ENCODE measurements at regions not wholly inside any gene's neighbourhood (a gene's known extent, or its start where the extent isn't known, plus 50 kb on each side); places are given as distances from the start of the nearest gene placed in this dataset.
"Not testable (repeated sequence)": the region's sequence is repeated elsewhere in the genome, so short reads cannot be mapped to it uniquely, and the experiment has no call there.

GRCh38 chr5:17127743-17128231, 89.6 kb upstream of the BASP1 start:
- Histone ChIP-seq H3K4me3 (ENCODE audit: control extremely low read depth in 1 of 5, extremely low read depth in 1 of 5, insufficient read depth in 1 of 5, low read depth in 2 of 5, low read length in 4 of 5) (no peak overlapping the region), H3K9me3 (ENCODE audit: control extremely low read depth in 1 of 3, control insufficient read depth in 2 of 3, insufficient read depth in 1 of 3, low read length in 2 of 3) (no peaks in the 10 kb centered on the region), H2AFZ (ENCODE audit: insufficient read depth, low read depth, low read length, poor library complexity, severe bottlenecking) (no peak overlapping the region), H3K9ac (ENCODE audit: low read length) (no peak overlapping the region), H3K4me1 (ENCODE audit: control insufficient read depth in 2 of 2, insufficient read depth in 2 of 2, low read length in 2 of 2) (no peaks in the 10 kb centered on the region), H3K79me2 (ENCODE audit: control insufficient read depth, insufficient read depth, low read length) (no peaks in the 10 kb centered on the region), H3K36me3 (replicated peaks in 1 of 2; ENCODE audit: control extremely low read depth in 1 of 2, control insufficient read depth in 1 of 2, extremely low read depth in 1 of 2, insufficient read depth in 2 of 2, low read length in 1 of 2) (no peaks in the 10 kb centered on the region), H3K27ac (ENCODE audit: low read length in 2 of 2) (no peak overlapping the region), H4K20me1 (ENCODE audit: control insufficient read depth, insufficient read depth, low read length, poor library complexity, severe bottlenecking) (no peaks in the 10 kb centered on the region), H3K27me3 (replicated peaks in 1 of 4; ENCODE audit: control extremely low read depth in 1 of 4, control insufficient read depth in 3 of 4, insufficient read depth in 4 of 4, low read length in 3 of 4) (peaks cover 0 to 10% (median 2%) of the 10 kb centered on the region in 4 experiments), H3K4me2 (replicated peaks; ENCODE audit: low read depth, low read length, poor library complexity, severe bottlenecking) (no peak overlapping the region)
- H3K4me1 Mint-ChIP-seq: peaks cover 3% of the 10 kb centered on the region
- no peaks in the 10 kb centered on the region for H3K9me3 Mint-ChIP-seq (ENCODE audit: insufficient read depth)
- ChIA-PET POLR2A (no interaction called here), CTCF (interaction anchor here (0.7 kb wide), 1 partner anchor 1890 kb away, joined by 3 read pairs; no protein-coding TSS in a partner anchor)
- TF ChIP-seq EZH2 (IDR thresholded peaks at IDR 0.05; ENCODE audit: borderline replicate concordance, insufficient read depth, low read depth, low read length, poor library complexity, severe bottlenecking) (no peak), CTCF (IDR thresholded peaks at IDR 0.05) (no peak)
- ATAC-seq (ENCODE audit: low read depth) (no peak), DNase-seq (no peak)
- H3K27ac Mint-ChIP-seq: no peak overlapping the region
- no peak overlapping the region for H3K4me3 Mint-ChIP-seq
- 95% methylated on average over 2 of the region's 8 CpGs for WGBS (ENCODE audit: insufficient coverage)
- intact Hi-C loops (cut with micrococcal nuclease): no loop called here
- peaks cover 26% of the 10 kb centered on the region for H3K27me3 Mint-ChIP-seq

- H3K79me2 ChIP-seq (ENCODE audit: control insufficient read depth, insufficient read depth, low read length): no peaks in the 10 kb centered on the region
- no peak overlapping the region for H3K9ac ChIP-seq (ENCODE audit: low read length)
- no peak overlapping the region for H3K4me3 ChIP-seq (ENCODE audit: control extremely low read depth in 1 of 5, extremely low read depth in 1 of 5, insufficient read depth in 1 of 5, low read depth in 2 of 5, low read length in 4 of 5)
- ChIA-PET POLR2A (no interaction called here), CTCF (no interaction called here)
- Mint-ChIP-seq H3K27me3 (peaks cover 26% of the 10 kb centered on the region), H3K4me1 (peaks cover 3% of the 10 kb centered on the region), H3K27ac (no peak overlapping the region), H3K9me3 (ENCODE audit: insufficient read depth) (no peaks in the 10 kb centered on the region), H3K4me3 (no peak overlapping the region)
- intact Hi-C loops (cut with micrococcal nuclease): no loop called here
- H3K27me3 ChIP-seq (replicated peaks in 1 of 4; ENCODE audit: control extremely low read depth in 1 of 4, control insufficient read depth in 3 of 4, insufficient read depth in 4 of 4, low read length in 3 of 4): peaks cover 0 to 10% (median 2%) of the 10 kb centered on the region in 4 experiments
- no peak for DNase-seq
- no peak for ATAC-seq (ENCODE audit: low read depth)
- H3K4me1 ChIP-seq (ENCODE audit: control insufficient read depth in 2 of 2, insufficient read depth in 2 of 2, low read length in 2 of 2): no peaks in the 10 kb centered on the region
- no peak overlapping the region for H3K4me2 ChIP-seq (replicated peaks; ENCODE audit: low read depth, low read length, poor library complexity, severe bottlenecking)
- H3K9me3 ChIP-seq (ENCODE audit: control extremely low read depth in 1 of 3, control insufficient read depth in 2 of 3, insufficient read depth in 1 of 3, low read length in 2 of 3): no peaks in the 10 kb centered on the region
- H3K27ac ChIP-seq (ENCODE audit: low read length in 2 of 2): no peak overlapping the region
- no peaks in the 10 kb centered on the region for H3K36me3 ChIP-seq (replicated peaks in 1 of 2; ENCODE audit: control extremely low read depth in 1 of 2, control insufficient read depth in 1 of 2, extremely low read depth in 1 of 2, insufficient read depth in 2 of 2, low read length in 1 of 2)
- WGBS (ENCODE audit: insufficient coverage): 78% methylated on average over 10 of the region's 14 CpGs
- TF ChIP-seq CTCF (IDR thresholded peaks at IDR 0.05): no peak
- no peak for TF ChIP-seq EZH2 (IDR thresholded peaks at IDR 0.05; ENCODE audit: borderline replicate concordance, insufficient read depth, low read depth, low read length, poor library complexity, severe bottlenecking)
- no peak overlapping the region for H2AFZ ChIP-seq (ENCODE audit: insufficient read depth, low read depth, low read length, poor library complexity, severe bottlenecking)
- H4K20me1 ChIP-seq (ENCODE audit: control insufficient read depth, insufficient read depth, low read length, poor library complexity, severe bottlenecking): no peaks in the 10 kb centered on the region
Observed at GRCh38 chr5:17129093-17129849, 88.2 kb upstream of the BASP1 start.

- CTCF ChIA-PET; H3K36me3 ChIP-seq (replicated peaks in 1 of 2; ENCODE audit: control extremely low read depth in 1 of 2, control insufficient read depth in 1 of 2, extremely low read depth in 1 of 2, insufficient read depth in 2 of 2, low read length in 1 of 2); H3K9me3 Mint-ChIP-seq (ENCODE audit: insufficient read depth); H3K4me1 Mint-ChIP-seq; DNase-seq; H3K79me2 ChIP-seq (ENCODE audit: control insufficient read depth, insufficient read depth, low read length); H4K20me1 ChIP-seq (ENCODE audit: control insufficient read depth, insufficient read depth, low read length, poor library complexity, severe bottlenecking); H3K27ac Mint-ChIP-seq; H3K9me3 ChIP-seq (ENCODE audit: control extremely low read depth in 1 of 3, control insufficient read depth in 2 of 3, insufficient read depth in 1 of 3, low read length in 2 of 3); intact Hi-C loops (cut with micrococcal nuclease); H3K27ac ChIP-seq (ENCODE audit: low read length in 2 of 2); POLR2A ChIA-PET; H3K4me3 Mint-ChIP-seq; H2AFZ ChIP-seq (ENCODE audit: insufficient read depth, low read depth, low read length, poor library complexity, severe bottlenecking); ATAC-seq (ENCODE audit: low read depth); H3K9ac ChIP-seq (ENCODE audit: low read length); H3K4me2 ChIP-seq (replicated peaks; ENCODE audit: low read depth, low read length, poor library complexity, severe bottlenecking); H3K4me3 ChIP-seq (ENCODE audit: control extremely low read depth in 1 of 5, extremely low read depth in 1 of 5, insufficient read depth in 1 of 5, low read depth in 2 of 5, low read length in 4 of 5); H3K4me1 ChIP-seq (ENCODE audit: control insufficient read depth in 2 of 2, insufficient read depth in 2 of 2, low read length in 2 of 2): not testable (repeated sequence)
- H3K27me3 ChIP-seq (replicated peaks in 1 of 4; ENCODE audit: control extremely low read depth in 1 of 4, control insufficient read depth in 3 of 4, insufficient read depth in 4 of 4, low read length in 3 of 4): peaks cover 0 to 10% (median 2%) of the 10 kb centered on the region in 4 experiments
- WGBS (ENCODE audit: insufficient coverage): 1% methylated on average over 7 of the region's 9 CpGs
- H3K27me3 Mint-ChIP-seq: peaks cover 26% of the 10 kb centered on the region
Observed at GRCh38 chr5:17130302-17130701, 87.1 kb upstream of the BASP1 start.
